Epithelial cell of esophagus (primary cell): ENCODE measurements at regions not wholly inside any gene's neighbourhood (a gene's known extent, or its start where the extent isn't known, plus 50 kb on each side); places are given as distances from the start of the nearest gene placed in this dataset.

Experiments used
- DNase-seq: peaks from one replicate; pipeline ENCODE4 v3.0.0; 2010; ENCODE audit warnings: low read depth
- H3K4me3 ChIP-seq: 2 replicates; pipeline ENCODE4 v1.5.1; 2011; ENCODE audit warnings: mild to moderate bottlenecking, low read length, control low read depth
- CTCF ChIP-seq: IDR thresholded peaks from 2 replicates; pipeline ENCODE4 v1.5.1; 2011; ENCODE audit warnings: low read depth, mild to moderate bottlenecking, low read length, control low read depth, inconsistent platforms; ENCODE audit not compliant: insufficient read depth; ENCODE audit errors: missing control alignments

DNA sequence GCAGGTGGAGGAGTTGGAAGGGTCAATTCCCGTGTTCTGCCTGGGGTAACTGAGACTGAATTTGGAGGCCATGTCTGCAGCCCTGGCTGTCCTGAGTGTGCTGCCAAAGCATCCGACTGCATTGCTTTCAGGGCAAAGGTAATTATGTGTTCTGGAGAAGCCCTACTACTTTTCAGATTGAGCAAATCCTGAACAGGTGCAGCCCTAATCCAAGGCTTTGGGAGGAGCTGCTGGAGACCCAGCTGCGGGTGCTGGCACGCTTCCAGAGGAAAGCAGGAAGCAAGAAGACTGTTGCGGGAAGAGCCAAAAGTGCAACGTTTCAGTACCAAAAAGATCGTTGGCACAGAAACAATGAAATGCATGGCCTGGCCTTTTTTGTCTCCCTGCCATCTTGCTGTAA, 73.7 kb upstream of the NRIP1 start:
- DNase-seq, result no peak
- no peak for TF ChIP-seq CTCF
- no peak overlapping the region for H3K4me3 ChIP-seq

GRCh38 chr21:15139898-15140297, 75.1 kb upstream of the NRIP1 start:
- H3K4me3 ChIP-seq, result no peak overlapping the region
- no peak for TF ChIP-seq CTCF
- no peak for DNase-seq

GRCh38 chr21:15140321-15141019, 75.7 kb upstream of the NRIP1 start:
- no peak overlapping the region for H3K4me3 ChIP-seq
- no peak for TF ChIP-seq CTCF
- DNase-seq, result no peak

DNA sequence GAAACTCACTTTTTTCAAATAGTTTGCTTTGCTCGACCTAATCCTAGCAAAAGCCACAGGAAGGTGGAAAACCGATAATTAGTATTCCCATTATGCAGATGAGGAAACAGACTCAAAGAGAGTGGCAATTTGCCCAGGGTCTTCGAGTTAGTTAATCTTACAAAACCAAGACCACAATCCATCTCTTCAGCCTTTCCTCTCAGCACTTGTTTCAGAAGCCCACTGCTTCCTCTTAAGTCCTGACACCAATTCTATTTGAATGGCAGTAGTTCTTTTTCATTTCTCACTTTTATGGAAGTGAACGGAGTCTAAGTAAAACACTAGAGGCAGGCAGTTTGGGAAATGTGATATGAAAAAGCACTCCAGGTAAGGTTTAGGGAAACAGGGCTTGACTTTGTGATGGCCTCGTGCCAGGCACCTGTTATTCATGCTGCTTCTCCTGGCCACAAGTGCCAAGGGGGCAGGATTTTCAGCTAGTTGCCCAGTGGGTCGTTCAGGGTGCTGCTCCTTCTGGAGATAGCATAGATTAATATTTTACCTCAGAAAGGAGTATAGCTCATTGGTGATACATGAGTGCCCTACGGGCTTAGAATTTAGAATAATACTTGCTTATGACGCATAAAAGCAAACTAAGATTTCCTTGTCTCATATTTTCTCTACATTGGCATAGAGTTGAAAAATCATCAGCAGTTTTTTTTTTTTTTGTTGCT, 76.6 kb upstream of the NRIP1 start:
- peak; percentile 24 for DNase-seq
- no peak for TF ChIP-seq CTCF
- no peak overlapping the region for H3K4me3 ChIP-seq

DNA sequence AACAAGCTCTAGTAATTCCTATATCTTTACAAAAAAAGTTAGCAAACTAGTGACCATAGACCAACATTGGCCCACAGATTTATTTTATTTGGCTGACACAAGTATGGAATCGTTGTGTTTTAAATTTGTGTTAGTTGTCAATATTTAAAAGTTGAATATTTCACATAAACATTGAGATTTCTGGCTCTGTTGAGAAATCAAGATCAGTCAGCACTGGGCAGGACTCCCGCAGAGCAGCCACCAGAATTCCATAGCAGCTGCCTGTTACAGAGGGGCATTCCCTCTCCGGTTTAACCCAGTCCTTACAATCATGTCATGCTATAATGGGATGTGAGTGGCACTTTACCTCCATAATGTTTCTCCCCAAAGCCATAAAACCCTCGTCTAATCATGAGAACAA, 79.2 kb upstream of the NRIP1 start:
- no peak overlapping the region for H3K4me3 ChIP-seq
- TF ChIP-seq CTCF, result no peak
- no peak for DNase-seq

DNA sequence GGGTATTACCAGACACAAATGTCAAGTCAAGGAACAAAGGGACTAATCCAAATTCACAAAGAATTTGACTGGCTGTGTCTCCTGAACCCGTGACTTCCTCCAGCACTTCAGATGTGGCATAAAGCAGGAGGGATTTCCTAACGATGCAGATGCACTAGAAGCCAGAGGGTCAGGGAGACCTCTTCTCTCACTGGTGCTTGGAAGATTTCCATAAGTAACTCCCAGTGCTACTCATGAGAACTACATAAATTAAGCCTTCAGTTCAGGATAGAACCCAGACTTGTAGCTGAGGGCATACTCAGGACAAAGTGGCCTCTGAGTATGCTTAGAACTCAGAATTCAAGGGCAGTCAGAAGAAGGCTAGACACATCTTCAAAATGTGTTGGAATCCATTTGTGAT, 83.6 kb upstream of the NRIP1 start:
- DNase-seq, result no peak

More for the DNA sequence above, 83.6 kb upstream of the NRIP1 start:
- TF ChIP-seq CTCF, result no peak
- H3K4me3 ChIP-seq, result no peak overlapping the region
